CD4-positive, alpha-beta T cell treated with Interleukin-4 for 4 hours (primary cell): ENCODE measurements at regions not wholly inside any gene's neighbourhood (a gene's known extent, or its start where the extent isn't known, plus 50 kb on each side); places are given as distances from the start of the nearest gene placed in this dataset.
"Not testable (repeated sequence)": the region's sequence is repeated elsewhere in the genome, so short reads cannot be mapped to it uniquely, and the experiment has no call there.

ENCODE experiments used
- DNase-seq: peaks from one replicate; pipeline ENCODE4 v3.0.0-alpha.2; 2020

DNA sequence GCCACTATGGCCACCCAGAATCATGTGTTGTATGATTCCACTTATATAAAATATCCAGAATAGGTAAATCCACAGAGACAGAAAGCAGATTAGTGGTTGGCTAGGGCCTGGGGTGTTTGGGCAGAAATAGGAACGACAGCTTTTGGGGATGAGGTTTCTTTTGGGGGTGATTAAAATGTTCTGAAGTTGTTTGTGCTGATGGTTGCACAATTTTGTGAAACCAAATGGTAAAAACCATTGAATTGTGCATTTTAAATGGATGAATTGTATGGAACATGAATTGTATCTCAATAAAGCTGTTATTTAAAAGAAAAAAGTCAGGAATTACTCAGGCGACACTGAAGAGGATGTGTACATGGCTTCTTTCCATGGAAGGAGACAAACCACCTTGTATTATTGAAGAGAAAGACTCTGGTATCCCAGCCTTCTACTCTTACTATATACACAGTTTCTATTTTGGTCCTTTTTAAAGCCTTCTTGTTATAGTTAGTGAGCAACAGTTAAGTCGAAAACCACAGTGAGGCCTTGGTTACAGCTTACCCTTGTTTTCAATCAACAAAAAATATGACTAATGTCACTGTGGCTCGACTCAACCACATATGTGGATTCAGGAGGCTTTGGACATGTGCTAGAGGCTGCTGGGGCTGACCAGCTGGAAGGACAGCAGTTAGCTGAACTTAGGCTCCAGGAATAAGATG lies 57.1 kb upstream of the KMT2E start:
- peak; percentile 83 for DNase-seq

DNA sequence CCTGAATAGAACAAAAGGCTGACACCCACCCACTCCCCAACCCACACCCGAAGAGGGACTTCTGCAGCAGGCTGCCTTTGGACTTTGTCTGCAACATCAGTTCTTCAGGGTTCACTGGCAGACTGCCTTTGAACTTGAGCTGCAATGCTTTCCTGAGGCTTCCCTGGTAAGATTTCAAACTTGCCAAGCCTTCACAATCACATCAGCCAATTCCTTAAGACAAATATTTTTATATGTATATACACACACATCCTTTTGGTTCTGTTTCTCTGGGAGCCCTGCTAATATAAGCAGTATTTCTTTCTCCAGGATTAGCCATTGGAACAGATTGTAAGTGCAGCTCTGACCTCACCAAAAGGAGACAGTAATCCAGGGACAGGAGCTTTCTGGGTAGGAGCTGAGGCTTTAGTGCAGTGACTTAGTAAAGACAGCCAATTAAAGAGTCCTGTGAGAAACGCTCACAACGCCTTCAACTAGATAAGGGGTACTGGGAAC lies 55.6 kb upstream of the KMT2E start:
- DNase-seq = no peak

DNA sequence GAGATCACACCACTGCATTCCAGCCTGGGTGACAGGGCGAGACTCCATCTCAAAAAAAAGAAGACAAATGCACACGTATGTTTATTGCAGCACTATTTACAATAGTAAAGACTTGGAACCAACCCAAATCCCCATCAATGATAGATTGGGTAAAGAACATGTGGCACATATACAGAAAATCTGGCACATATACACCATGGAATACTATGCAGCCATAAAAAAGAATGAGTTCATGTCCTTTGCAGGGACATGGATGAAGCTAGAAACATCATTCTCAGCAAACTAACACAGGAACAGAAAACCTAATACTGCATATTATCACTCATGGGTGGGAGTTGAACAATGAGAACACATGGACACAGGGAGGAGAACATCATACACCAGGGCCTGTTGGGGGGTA lies 54.5 kb upstream of the KMT2E start:
- not testable (repeated sequence) for DNase-seq

DNA sequence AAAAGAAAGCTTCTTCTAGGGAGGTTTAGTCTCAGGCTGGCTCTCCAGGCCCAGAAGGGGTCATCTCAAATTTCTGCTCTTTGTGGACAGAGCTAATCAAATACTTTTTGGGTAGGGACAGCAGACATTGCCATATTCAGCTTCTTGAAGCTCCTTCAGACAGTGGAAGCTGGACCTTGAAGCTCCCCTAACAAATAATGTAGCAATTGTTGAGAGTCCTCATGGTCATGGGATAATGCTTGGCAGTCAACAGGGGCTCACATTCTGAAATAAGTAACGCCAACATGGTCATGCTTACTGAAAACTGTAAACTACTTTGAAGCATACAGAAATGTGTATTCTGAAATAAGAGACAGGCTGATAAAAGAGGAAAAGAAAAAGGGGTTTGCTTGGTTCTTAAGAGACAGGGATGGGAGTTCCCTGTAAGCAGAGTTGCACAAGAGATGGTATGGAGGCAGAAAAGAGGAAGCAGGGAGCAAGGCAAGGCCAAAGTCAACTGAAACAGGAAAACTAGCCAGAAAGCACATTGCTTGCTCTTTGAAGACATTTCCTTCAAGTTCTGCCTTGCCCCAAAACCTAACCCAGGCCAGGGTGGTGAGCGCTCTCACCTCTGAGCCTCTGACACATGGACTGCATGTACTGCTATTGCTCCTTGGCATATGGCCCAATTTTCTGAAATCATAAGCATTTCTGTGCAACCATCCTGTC lies 53.1 kb upstream of the KMT2E start:
- no peak for DNase-seq

DNA sequence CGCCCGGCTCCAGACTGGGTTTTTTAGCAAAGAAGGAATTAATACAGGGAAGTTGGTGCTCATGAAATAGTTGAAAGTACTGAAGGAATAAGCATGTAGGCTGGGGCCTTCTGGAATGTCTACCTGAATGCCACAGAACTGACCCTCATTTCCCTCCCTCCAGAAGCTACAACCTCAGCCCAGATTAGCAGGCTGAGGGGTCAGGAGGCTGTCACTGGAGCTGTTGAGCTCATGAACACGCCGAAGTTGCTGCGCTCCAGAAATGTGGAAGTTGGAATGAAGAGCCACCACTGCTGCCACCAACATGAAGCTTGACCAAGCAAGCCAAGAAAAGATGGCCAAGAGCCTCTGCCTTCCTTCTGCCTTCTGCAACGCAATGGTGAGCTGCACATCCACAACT lies 52.2 kb upstream of the KMT2E start:
- no peak for DNase-seq

DNA sequence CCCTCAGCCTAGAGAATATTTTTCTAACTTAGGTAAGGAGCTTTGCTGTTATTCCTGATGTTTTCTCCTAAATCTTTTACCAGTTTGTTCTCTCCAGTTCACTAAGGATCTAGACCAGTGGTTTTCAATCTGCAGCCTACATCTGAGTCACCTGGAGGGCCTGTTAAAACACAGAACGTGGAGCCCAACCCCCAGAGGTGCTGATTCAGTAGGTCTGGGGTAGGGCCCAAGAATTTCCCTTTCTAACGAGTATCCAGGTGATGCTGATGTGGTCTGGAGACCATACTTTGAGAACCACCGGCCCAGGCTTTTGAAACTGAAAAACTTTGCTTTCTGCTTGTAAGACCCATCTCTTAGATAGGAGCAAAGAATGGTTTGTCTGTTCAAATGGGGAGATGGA lies 51.2 kb upstream of the KMT2E start:
- DNase-seq = no peak

DNA sequence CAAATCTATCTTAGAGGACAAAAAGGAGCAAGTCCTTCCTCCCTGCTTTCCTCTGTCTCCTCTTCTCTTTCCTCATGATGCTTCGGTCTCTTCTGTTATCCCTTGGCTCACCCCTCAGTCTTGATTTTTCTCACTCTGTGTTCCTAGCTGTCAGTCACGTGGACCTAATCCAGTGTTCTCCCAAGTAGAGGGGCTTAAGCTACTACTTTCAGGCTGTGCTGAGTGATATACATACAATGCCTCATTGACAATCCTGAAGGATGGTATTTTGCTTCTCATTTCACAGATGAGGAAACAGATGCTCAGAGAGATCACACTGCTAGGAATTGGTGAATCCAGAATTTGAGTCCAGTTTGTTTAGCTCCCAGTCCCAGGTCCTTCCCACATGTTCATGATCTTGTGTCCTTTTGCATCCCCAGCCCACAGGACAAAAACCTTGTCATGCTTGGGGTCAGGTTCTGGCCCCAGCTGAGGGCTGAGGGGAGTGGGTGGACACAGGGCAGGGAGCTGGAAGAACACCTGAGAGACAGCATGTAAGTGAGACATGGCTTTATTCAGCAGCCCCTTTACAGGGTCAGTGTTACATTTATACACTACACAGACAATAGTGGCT lies 50.5 kb upstream of the KMT2E start:
- no peak for DNase-seq

DNA sequence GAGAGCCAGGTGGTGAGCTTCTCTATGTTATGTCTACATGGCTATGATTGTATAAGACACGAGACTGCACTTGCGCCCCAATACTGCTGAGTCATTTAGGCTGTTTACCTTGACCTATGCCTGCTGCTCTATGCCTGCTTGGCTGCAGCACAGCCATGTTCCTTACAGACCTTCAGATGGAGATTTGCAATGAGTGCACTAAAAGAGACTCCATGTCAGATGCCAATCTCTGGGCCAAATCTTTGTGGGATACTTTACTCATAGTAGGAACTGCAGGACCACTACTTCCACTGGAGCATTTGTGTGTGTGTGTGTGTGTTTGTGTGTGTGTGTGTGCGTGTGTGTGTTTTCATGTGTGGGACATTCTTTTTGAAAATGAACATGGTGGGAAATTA lies 50.0 kb upstream of the KMT2E start:
- DNase-seq = no peak
